ENCODE measurements at regions not wholly inside any gene's neighbourhood (a gene's known extent, or its start where the extent isn't known, plus 50 kb on each side); places are given as distances from the start of the nearest gene placed in this dataset.
"Not testable (repeated sequence)": the region's sequence is repeated elsewhere in the genome, so short reads cannot be mapped to it uniquely, and the experiment has no call there.

GRCh38 chr13:111586291-111586690, 265.8 kb downstream of the TEX29 start:
- in situ Hi-C loops (cut with HindIII; ENCODE audit: low pct_ligation_motif_present, low pct_unique_long_range_greater_than_20kb, low sequenced_read_pairs), result no loop called here
- no peak for DNase-seq

- in situ Hi-C loops (cut with HindIII; ENCODE audit: low pct_ligation_motif_present, low pct_unique_long_range_greater_than_20kb, low sequenced_read_pairs), result no loop called here
Measured at GRCh38 chr13:111587249-111587648, 266.8 kb downstream of the TEX29 start.

GRCh38 chr13:111589321-111589720, 268.9 kb downstream of the TEX29 start:
- no peak for DNase-seq
- in situ Hi-C loops (cut with HindIII; ENCODE audit: low pct_ligation_motif_present, low pct_unique_long_range_greater_than_20kb, low sequenced_read_pairs), result no loop called here

More at GRCh38 chr13:111587249-111587648, 266.8 kb downstream of the TEX29 start:
- DNase-seq, result no peak

- DNase-seq, result no peak
- in situ Hi-C loops (cut with HindIII; ENCODE audit: low pct_ligation_motif_present, low pct_unique_long_range_greater_than_20kb, low sequenced_read_pairs), result no loop called here
Measured at GRCh38 chr13:111589992-111590391, 269.6 kb downstream of the TEX29 start.

GRCh38 chr13:111590796-111591195, 270.4 kb downstream of the TEX29 start:
- no peak for DNase-seq
- in situ Hi-C loops (cut with HindIII; ENCODE audit: low pct_ligation_motif_present, low pct_unique_long_range_greater_than_20kb, low sequenced_read_pairs), result no loop called here

- in situ Hi-C loops (cut with HindIII; ENCODE audit: low pct_ligation_motif_present, low pct_unique_long_range_greater_than_20kb, low sequenced_read_pairs); DNase-seq: not testable (repeated sequence)
Measured at GRCh38 chr13:111593490-111593889, 273.0 kb downstream of the TEX29 start.

GRCh38 chr13:111594606-111595005, 274.2 kb downstream of the TEX29 start:
- no peak for DNase-seq
- in situ Hi-C loops (cut with HindIII; ENCODE audit: low pct_ligation_motif_present, low pct_unique_long_range_greater_than_20kb, low sequenced_read_pairs), result no loop called here

- in situ Hi-C loops (cut with HindIII; ENCODE audit: low pct_ligation_motif_present, low pct_unique_long_range_greater_than_20kb, low sequenced_read_pairs), result no loop called here
- no peak for DNase-seq
Measured at GRCh38 chr13:111595276-111595675, 274.8 kb downstream of the TEX29 start.

- in situ Hi-C loops (cut with HindIII; ENCODE audit: low pct_ligation_motif_present, low pct_unique_long_range_greater_than_20kb, low sequenced_read_pairs), result no loop called here
- DNase-seq, result no peak
Measured at GRCh38 chr13:111595791-111596190, 275.3 kb downstream of the TEX29 start.

- no peak for DNase-seq
- in situ Hi-C loops (cut with HindIII; ENCODE audit: low pct_ligation_motif_present, low pct_unique_long_range_greater_than_20kb, low sequenced_read_pairs), result no loop called here
Measured at GRCh38 chr13:111597191-111597611, 276.8 kb downstream of the TEX29 start.

- DNase-seq, result no peak
- in situ Hi-C loops (cut with HindIII; ENCODE audit: low pct_ligation_motif_present, low pct_unique_long_range_greater_than_20kb, low sequenced_read_pairs), result no loop called here
Measured at GRCh38 chr13:111597618-111598017, 277.2 kb downstream of the TEX29 start.

GRCh38 chr13:111598747-111599146, 278.3 kb downstream of the TEX29 start:
- in situ Hi-C loops (cut with HindIII; ENCODE audit: low pct_ligation_motif_present, low pct_unique_long_range_greater_than_20kb, low sequenced_read_pairs), result no loop called here
- DNase-seq, result no peak

GRCh38 chr13:111599791-111600190, 279.3 kb downstream of the TEX29 start:
- no peak for DNase-seq
- in situ Hi-C loops (cut with HindIII; ENCODE audit: low pct_ligation_motif_present, low pct_unique_long_range_greater_than_20kb, low sequenced_read_pairs), result no loop called here

- in situ Hi-C loops (cut with HindIII; ENCODE audit: low pct_ligation_motif_present, low pct_unique_long_range_greater_than_20kb, low sequenced_read_pairs), result no loop called here
- no peak for DNase-seq
Measured at GRCh38 chr13:111602874-111603273, 282.4 kb downstream of the TEX29 start.

GRCh38 chr13:111604097-111604496, 283.7 kb downstream of the TEX29 start:
- in situ Hi-C loops (cut with HindIII; ENCODE audit: low pct_ligation_motif_present, low pct_unique_long_range_greater_than_20kb, low sequenced_read_pairs), result no loop called here

GRCh38 chr13:111608556-111608955, 288.1 kb downstream of the TEX29 start:
- DNase-seq, result no peak
- in situ Hi-C loops (cut with HindIII; ENCODE audit: low pct_ligation_motif_present, low pct_unique_long_range_greater_than_20kb, low sequenced_read_pairs), result no loop called here

More at GRCh38 chr13:111604097-111604496, 283.7 kb downstream of the TEX29 start:
- DNase-seq, result no peak

- in situ Hi-C loops (cut with HindIII; ENCODE audit: low pct_ligation_motif_present, low pct_unique_long_range_greater_than_20kb, low sequenced_read_pairs), result no loop called here
- DNase-seq, result no peak
Measured at GRCh38 chr13:111609631-111610030, 289.2 kb downstream of the TEX29 start.

GRCh38 chr13:111610081-111610480, 289.6 kb downstream of the TEX29 start:
- no peak for DNase-seq
- in situ Hi-C loops (cut with HindIII; ENCODE audit: low pct_ligation_motif_present, low pct_unique_long_range_greater_than_20kb, low sequenced_read_pairs), result no loop called here

- in situ Hi-C loops (cut with HindIII; ENCODE audit: low pct_ligation_motif_present, low pct_unique_long_range_greater_than_20kb, low sequenced_read_pairs), result no loop called here
- DNase-seq, result no peak
Measured at GRCh38 chr13:111610879-111611278, 290.4 kb downstream of the TEX29 start.

- DNase-seq, result no peak
- in situ Hi-C loops (cut with HindIII; ENCODE audit: low pct_ligation_motif_present, low pct_unique_long_range_greater_than_20kb, low sequenced_read_pairs), result no loop called here
Measured at GRCh38 chr13:111611651-111612050, 291.2 kb downstream of the TEX29 start.

- in situ Hi-C loops (cut with HindIII; ENCODE audit: low pct_ligation_motif_present, low pct_unique_long_range_greater_than_20kb, low sequenced_read_pairs), result no loop called here
- DNase-seq, result no peak
Measured at GRCh38 chr13:111612886-111613285, 292.4 kb downstream of the TEX29 start.

Measured in ACHN (cell line).